CD4-positive, alpha-beta T cell treated with Interleukin-12 subunit alpha and Interleukin-12 subunit beta, for 1 hour (primary cell): ENCODE measurements at regions not wholly inside any gene's neighbourhood (a gene's known extent, or its start where the extent isn't known, plus 50 kb on each side); places are given as distances from the start of the nearest gene placed in this dataset.
"Not testable (repeated sequence)": the region's sequence is repeated elsewhere in the genome, so short reads cannot be mapped to it uniquely, and the experiment has no call there.

Experiments
- DNase-seq: peaks from one replicate; pipeline ENCODE4 v3.0.0-alpha.2; 2020

GRCh38 chr10:28996947-28997551 lies 291.8 kb upstream of the LYZL1 start:
- DNase-seq: no peak

DNA sequence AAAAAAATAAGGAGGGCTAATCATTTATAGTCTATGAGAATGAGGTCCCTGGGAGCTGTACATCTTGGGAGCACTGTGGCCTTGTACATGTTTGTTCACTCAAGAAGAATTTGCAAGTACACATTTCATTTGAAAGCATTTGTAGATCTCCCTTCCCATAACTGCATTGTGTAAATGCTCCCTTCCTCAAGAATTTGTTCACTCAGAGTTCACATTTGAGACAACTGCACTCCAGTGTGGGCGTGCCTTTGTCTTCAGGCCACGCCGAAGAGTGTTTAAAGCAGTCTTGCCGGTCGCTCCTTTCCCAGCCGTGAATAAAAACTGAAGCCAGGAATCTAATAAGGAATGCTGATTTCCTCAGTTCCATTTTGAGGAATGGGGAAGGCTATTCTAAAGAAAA lies 291.1 kb upstream of the LYZL1 start:
- no peak for DNase-seq

DNA sequence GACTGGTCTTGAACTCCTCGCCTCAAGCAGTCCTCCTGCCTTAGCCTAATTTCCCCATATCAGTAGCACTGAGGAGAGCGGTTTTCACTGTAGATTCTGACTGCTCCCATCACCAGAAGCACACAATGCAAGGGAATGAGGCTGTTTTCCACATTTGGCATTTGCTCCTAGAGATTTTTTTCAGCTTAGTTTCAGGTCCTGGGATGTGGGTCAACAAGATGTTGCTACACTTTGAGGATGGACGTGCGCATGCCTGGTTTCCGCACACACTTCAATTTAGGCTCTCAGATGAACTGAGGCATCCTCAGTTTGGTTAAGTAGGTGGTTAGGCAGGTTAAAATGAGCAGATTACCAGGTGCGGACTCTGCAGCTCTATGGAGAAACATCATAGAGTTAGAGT lies 287.1 kb upstream of the LYZL1 start:
- DNase-seq: no peak

DNA sequence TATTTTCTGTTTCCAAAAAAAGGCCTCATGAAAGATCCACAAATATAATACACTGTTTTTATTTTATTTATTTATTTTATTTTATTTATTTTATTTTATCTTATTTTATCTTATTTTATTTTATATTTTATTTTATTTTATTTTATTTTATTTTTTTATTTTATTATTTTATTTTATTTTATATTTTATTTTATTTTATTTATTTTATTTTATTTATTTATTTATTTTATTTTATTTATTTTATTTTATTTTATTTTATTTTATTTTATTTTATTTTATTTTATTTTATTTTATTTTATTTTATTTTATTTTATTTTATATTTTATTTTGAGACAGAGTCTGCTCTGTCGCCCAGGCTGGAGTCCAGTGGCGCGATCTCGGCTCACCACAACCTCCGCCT lies 285.9 kb upstream of the LYZL1 start:
- DNase-seq: not testable (repeated sequence)

GRCh38 chr10:29005988-29006387 lies 282.9 kb upstream of the LYZL1 start:
- DNase-seq: no peak

GRCh38 chr10:29007370-29007747 lies 281.5 kb upstream of the LYZL1 start:
- no peak for DNase-seq

DNA sequence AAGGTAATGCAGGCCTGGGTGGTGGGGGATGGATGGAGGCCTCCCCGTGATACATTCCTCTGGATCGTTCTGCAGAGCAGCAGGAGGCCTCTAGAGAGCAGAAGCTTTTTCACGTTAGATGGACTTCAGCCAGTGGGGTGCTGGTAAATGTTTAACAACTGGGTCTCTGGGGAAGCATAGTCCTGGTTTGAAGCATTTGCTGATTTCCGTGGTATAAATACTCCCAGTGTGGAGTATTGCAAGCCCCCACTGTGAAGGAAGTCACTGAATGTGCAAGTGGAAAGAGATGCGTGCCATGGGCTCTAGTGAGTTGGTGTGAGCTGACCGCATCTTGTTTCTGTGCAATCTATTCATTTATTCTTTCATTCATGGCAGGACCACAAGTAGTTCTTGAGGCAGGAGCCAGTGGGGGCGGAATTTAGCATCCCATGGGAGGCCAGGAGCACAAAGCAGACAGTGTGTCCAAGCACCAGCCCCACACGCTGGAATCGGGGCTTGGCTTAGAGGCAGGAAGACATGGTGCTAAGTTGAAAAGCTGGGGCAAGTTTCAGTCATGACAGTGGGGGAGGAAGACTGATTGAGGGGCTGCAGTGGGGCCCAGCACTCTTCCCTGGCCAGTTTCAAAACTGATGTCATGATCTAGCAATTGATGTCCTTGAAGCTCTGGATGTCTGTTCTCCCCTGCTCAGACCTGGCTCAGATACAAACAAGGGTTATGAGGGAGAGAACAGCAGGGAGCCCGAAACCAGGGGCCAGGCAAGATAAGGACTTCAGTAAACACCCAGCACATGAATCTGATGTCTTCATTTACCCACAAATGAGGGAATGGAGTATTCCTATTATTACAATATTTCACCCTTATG lies 280.9 kb upstream of the LYZL1 start:
- DNase-seq: no peak

- no peak for DNase-seq
Measured at GRCh38 chr10:29009464-29009863, 279.4 kb upstream of the LYZL1 start.

GRCh38 chr10:29011516-29011915 lies 277.4 kb upstream of the LYZL1 start:
- no peak for DNase-seq

- no peak for DNase-seq
Measured at GRCh38 chr10:29012926-29013554, 275.8 kb upstream of the LYZL1 start.

- DNase-seq: no peak
Measured at GRCh38 chr10:29021591-29021990, 267.3 kb upstream of the LYZL1 start.

DNA sequence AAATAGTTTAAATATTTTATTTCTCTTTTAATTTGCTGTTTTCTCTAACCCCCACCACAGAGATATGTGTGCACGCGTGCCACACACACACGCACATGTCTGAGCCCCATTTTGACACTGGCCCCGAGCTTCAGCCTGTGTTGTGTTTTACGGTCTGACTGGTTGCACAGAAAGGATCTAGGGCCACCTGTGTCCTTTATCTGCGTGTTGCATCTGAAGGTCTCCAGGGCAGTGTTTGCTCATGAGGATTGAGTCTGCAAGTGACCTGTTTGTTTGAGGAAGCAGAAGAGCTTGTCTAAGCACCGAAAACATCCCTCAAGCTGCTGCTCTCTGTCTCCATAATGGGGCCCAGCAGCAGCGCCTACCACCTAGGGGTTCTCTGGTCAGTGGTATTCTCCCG lies 266.4 kb upstream of the LYZL1 start:
- no peak for DNase-seq

GRCh38 chr10:29023678-29024077 lies 265.2 kb upstream of the LYZL1 start:
- DNase-seq: no peak

DNA sequence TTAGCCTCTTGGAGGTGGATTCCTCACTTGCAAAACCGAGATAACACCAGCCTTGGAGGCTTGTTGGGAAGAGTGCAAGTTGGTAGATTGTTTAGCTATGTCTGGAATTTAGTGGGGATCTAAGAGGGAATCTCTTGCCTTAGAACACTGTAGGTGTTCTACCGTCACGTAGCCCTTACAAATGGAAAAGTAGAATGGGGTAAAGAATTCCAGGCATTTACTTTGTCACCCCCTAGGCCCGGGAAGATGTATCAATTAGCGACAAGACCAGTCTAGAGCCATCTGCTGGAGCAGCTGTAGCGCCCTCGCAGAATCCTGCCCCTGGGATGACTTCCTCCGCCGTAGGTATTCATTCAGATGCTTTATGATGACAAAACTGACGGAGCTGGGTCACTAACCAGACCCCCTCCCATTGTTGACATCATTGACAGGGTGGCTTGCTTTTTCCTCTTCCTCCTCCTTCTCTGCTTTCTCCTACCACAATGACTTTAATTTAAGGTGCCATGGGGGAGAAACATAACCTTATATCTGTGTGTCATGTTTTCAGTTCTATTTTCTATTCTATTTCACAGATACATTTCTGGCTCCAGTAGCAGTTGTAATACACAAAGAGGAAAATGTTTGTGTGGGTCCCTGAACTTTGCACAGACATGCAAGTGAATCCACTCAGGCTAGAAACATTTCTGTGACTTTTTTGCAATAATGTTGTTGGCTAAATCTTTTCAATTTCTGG lies 262.6 kb upstream of the LYZL1 start:
- DNase-seq: no peak

DNA sequence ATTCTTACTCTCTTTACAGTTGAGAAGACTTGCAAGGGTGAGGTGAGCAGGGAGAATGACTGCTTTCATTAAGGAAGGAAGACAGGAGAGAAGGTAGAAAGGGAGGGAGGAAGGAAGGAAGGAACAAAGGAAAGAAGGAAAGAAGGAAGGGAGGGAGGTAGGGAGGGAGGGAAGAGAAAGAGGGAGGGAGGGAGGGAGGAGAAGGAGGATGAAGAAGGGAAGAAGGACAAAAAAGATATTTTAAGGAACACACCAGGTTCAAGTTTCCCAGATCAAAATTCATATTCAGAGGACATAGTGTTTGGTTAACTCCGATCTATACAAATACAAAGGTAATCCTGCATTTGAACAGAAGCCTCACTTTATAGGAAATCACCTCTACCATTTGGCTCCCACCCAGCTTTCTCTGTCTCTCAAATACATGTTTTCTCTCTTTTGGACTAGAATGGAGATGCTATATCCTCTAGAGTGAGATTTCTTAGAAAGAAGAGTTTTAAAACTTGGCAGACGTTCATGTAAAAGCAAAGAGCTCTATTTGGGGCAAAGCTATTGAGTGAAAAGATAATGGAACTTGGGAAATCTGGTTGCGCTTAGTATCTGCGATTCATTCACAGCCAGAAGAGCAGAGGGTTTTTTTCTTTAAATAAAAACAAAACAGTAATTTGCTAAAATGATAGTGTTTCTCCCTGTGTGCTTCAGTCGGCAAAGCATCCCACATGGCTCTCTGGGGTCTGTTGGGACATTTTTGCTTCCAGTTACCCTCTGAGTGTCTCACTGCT lies 261.9 kb upstream of the LYZL1 start:
- DNase-seq: no peak

- DNase-seq: no peak
Measured at GRCh38 chr10:29028486-29028885, 260.4 kb upstream of the LYZL1 start.

GRCh38 chr10:29030900-29031299 lies 258.0 kb upstream of the LYZL1 start:
- DNase-seq: no peak

DNA sequence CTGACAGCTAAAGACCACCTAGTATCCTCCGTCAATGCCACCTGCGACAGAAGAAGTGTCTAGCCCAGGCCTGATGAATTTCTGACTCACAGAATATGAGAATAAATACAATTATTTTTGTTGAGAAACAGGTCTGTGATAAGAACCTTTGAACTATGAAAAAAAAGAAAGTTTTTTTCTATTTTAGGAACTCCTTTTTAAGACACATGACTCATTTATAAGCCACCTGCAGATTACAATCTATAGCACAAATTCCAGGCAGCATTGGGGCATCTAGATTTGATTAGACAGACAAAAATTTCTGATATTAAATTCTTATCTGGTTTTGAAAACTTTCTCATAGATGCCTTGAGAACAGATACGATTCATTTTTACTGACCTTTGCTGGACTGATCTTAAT lies 256.7 kb upstream of the LYZL1 start:
- no peak for DNase-seq

- DNase-seq: no peak
Measured at GRCh38 chr10:29033311-29033940, 255.4 kb upstream of the LYZL1 start.

GRCh38 chr10:29034592-29034991 lies 254.3 kb upstream of the LYZL1 start:
- no peak for DNase-seq

GRCh38 chr10:29035721-29036120 lies 253.1 kb upstream of the LYZL1 start:
- no peak for DNase-seq
